Endothelial cell of umbilical vein (primary cell): ENCODE measurements at regions not wholly inside any gene's neighbourhood (a gene's known extent, or its start where the extent isn't known, plus 50 kb on each side); places are given as distances from the start of the nearest gene placed in this dataset.

Source experiments
- EZH2 ChIP-seq: IDR thresholded peaks from 2 replicates; pipeline ENCODE4 v1.6.1; 2012; ENCODE audit warnings: borderline replicate concordance, low read depth, mild to moderate bottlenecking, moderate library complexity, low read length, inconsistent platforms; ENCODE audit not compliant: severe bottlenecking
- FOS ChIP-seq: IDR thresholded peaks from 2 replicates; pipeline ENCODE4 v1.6.1; 2011; ENCODE audit warnings: mild to moderate bottlenecking, low read length, moderate library complexity, borderline replicate concordance; ENCODE audit not compliant: insufficient read depth
- GATA2 ChIP-seq: IDR thresholded peaks from 2 replicates; pipeline ENCODE4 v1.7.0; 2011; ENCODE audit warnings: low read depth, mild to moderate bottlenecking, moderate library complexity, mixed read lengths, low read length; ENCODE audit not compliant: insufficient read length, insufficient read depth
- JUN ChIP-seq: IDR thresholded peaks from 2 replicates; pipeline ENCODE4 v1.6.1; 2011; ENCODE audit warnings: borderline replicate concordance, low read depth; ENCODE audit not compliant: insufficient read length, insufficient read depth
- MYC ChIP-seq: IDR thresholded peaks from one replicate; pipeline ENCODE4 v1.6.1; 2011; ENCODE audit warnings: mild to moderate bottlenecking, low read depth, low read length
- POLR2A ChIP-seq: IDR thresholded peaks from 2 replicates; pipeline ENCODE4 v1.6.1; 2012; ENCODE audit warnings: low read depth, mild to moderate bottlenecking, control low read depth, low read length
- POLR2AphosphoS5 ChIP-seq: IDR thresholded peaks from 2 replicates; pipeline ENCODE4 v1.6.1; 2012; ENCODE audit warnings: low read depth, mild to moderate bottlenecking, control low read depth, low read length, moderate library complexity; ENCODE audit not compliant: insufficient read depth
- TF ChIP-seq, protein P1 (sequence below), 2 donors: IDR thresholded peaks; 1 replicate in 1 of 2; 2 replicates in 1 of 2; pipeline ENCODE4 v1.5.1; 2011; ENCODE audit warnings: low read length in 2 of 2, mild to moderate bottlenecking in 2 of 2, moderate library complexity in 2 of 2, control low read depth in 1 of 2, inconsistent platforms in 1 of 2, low read depth in 1 of 2; ENCODE audit not compliant: insufficient read depth in 1 of 2; ENCODE audit errors: extremely low read depth in 1 of 2
- TF ChIP-seq, protein P2 (sequence below): IDR thresholded peaks from 2 replicates; pipeline ENCODE4 v1.6.1; 2011; ENCODE audit not compliant: insufficient read depth, insufficient read length

DNA sequence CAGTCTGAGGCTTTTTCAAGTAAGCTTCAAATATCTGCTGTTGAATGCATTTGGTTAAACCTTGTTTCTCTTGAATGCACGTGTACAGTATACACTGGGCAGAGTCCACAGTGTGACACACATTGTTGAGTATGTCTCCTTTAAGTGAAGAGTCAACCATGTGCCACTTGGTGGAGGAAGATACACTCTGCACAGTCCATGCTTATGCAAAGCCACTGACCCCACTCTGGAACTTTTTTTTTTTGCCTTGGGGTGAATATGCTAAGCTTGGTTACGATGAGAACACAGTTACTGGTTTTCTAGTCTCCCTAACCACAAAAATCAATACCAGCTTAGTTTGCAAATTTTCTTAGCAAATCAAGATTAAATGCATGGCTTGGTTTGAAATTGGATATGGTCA lies 186.8 kb upstream of the VIPR2 start:
- TF ChIP-seq, protein P1, sequence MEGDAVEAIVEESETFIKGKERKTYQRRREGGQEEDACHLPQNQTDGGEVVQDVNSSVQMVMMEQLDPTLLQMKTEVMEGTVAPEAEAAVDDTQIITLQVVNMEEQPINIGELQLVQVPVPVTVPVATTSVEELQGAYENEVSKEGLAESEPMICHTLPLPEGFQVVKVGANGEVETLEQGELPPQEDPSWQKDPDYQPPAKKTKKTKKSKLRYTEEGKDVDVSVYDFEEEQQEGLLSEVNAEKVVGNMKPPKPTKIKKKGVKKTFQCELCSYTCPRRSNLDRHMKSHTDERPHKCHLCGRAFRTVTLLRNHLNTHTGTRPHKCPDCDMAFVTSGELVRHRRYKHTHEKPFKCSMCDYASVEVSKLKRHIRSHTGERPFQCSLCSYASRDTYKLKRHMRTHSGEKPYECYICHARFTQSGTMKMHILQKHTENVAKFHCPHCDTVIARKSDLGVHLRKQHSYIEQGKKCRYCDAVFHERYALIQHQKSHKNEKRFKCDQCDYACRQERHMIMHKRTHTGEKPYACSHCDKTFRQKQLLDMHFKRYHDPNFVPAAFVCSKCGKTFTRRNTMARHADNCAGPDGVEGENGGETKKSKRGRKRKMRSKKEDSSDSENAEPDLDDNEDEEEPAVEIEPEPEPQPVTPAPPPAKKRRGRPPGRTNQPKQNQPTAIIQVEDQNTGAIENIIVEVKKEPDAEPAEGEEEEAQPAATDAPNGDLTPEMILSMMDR (IDR thresholded peaks at IDR 0.05; ENCODE audit: extremely low read depth in 1 of 2, insufficient read depth in 1 of 2, low read depth in 1 of 2, low read length in 2 of 2): no peak
- TF ChIP-seq FOS: no peak
- TF ChIP-seq, protein P2, sequence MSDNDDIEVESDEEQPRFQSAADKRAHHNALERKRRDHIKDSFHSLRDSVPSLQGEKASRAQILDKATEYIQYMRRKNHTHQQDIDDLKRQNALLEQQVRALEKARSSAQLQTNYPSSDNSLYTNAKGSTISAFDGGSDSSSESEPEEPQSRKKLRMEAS: no peak
- no peak for TF ChIP-seq POLR2AphosphoS5
- no peak for TF ChIP-seq EZH2
- TF ChIP-seq POLR2A: no peak
- TF ChIP-seq JUN: no peak
- TF ChIP-seq MYC: no peak
- TF ChIP-seq GATA2: no peak
